ENCODE measurements at regions not wholly inside any gene's neighbourhood (a gene's known extent, or its start where the extent isn't known, plus 50 kb on each side); places are given as distances from the start of the nearest gene placed in this dataset.

GRCh38 chr1:36737038-36737555 is 254.4 kb upstream of the CSF3R start:
- Histone ChIP-seq H3K4me3 (ENCODE audit: low read length) (peak overlapping the region; percentile 51), H3K4me1 (ENCODE audit: control insufficient read depth, insufficient read depth, low read length) (peaks cover 27% of the 10 kb centered on the region), H3K9ac (ENCODE audit: extremely low read depth, low read length, poor library complexity, severe bottlenecking) (no peak overlapping the region), H3K27me3 (ENCODE audit: control insufficient read depth, insufficient read depth, low read length, poor library complexity, severe bottlenecking) (no peaks in the 10 kb centered on the region), H3K9me3 (ENCODE audit: control insufficient read depth, low read length) (peaks cover 8% of the 10 kb centered on the region), H3K36me3 (ENCODE audit: control insufficient read depth, insufficient read depth, low read length) (no peaks in the 10 kb centered on the region), H3K27ac (ENCODE audit: low read depth, low read length) (no peak overlapping the region)
- Mint-ChIP-seq H3K36me3 (ENCODE audit: low read depth) (peaks cover 8% of the 10 kb centered on the region), H3K4me3 (no peak overlapping the region), H3K27ac (peak overlapping the region; percentile 97), H3K9me3 (peaks cover 7% of the 10 kb centered on the region), H3K4me1 (peaks cover 59% of the 10 kb centered on the region), H3K27me3 (ENCODE audit: insufficient read depth) (no peaks in the 10 kb centered on the region)
- TF ChIP-seq, protein P1, sequence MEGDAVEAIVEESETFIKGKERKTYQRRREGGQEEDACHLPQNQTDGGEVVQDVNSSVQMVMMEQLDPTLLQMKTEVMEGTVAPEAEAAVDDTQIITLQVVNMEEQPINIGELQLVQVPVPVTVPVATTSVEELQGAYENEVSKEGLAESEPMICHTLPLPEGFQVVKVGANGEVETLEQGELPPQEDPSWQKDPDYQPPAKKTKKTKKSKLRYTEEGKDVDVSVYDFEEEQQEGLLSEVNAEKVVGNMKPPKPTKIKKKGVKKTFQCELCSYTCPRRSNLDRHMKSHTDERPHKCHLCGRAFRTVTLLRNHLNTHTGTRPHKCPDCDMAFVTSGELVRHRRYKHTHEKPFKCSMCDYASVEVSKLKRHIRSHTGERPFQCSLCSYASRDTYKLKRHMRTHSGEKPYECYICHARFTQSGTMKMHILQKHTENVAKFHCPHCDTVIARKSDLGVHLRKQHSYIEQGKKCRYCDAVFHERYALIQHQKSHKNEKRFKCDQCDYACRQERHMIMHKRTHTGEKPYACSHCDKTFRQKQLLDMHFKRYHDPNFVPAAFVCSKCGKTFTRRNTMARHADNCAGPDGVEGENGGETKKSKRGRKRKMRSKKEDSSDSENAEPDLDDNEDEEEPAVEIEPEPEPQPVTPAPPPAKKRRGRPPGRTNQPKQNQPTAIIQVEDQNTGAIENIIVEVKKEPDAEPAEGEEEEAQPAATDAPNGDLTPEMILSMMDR (conservative IDR thresholded peaks at IDR 0.05): no peak
- DNase-seq: peak; percentile 44
- 51 to 60% methylated on average over 5 of the region's 5 CpGs for WGBS, 2 experiments (ENCODE audit: insufficient coverage in 1 of 2, insufficient read length in 1 of 2)

- no peaks in the 10 kb centered on the region for H3K27me3 Mint-ChIP-seq (ENCODE audit: insufficient read depth)
- peaks cover 3% of the 10 kb centered on the region for H3K36me3 Mint-ChIP-seq (ENCODE audit: low read depth)
- Histone ChIP-seq H3K4me1 (ENCODE audit: control insufficient read depth, insufficient read depth, low read length) (peaks cover 33% of the 10 kb centered on the region), H3K9ac (ENCODE audit: extremely low read depth, low read length, poor library complexity, severe bottlenecking) (peak overlapping the region; percentile 28), H3K27me3 (ENCODE audit: control insufficient read depth, insufficient read depth, low read length, poor library complexity, severe bottlenecking) (no peaks in the 10 kb centered on the region), H3K9me3 (ENCODE audit: control insufficient read depth, low read length) (peaks cover 4% of the 10 kb centered on the region), H3K4me3 (ENCODE audit: low read length) (peak overlapping the region; percentile 51), H3K27ac (ENCODE audit: low read depth, low read length) (no peak overlapping the region), H3K36me3 (ENCODE audit: control insufficient read depth, insufficient read depth, low read length) (no peaks in the 10 kb centered on the region)
- H3K4me1 Mint-ChIP-seq: peaks cover 68% of the 10 kb centered on the region
- TF ChIP-seq, protein P1 (conservative IDR thresholded peaks at IDR 0.05): no peak
- 64 to 80% methylated on average over 15 to 18 of the region's 18 CpGs for WGBS, 2 experiments (ENCODE audit: insufficient coverage in 1 of 2, insufficient read length in 1 of 2)
- H3K4me3 Mint-ChIP-seq: peak overlapping the region; percentile 24
- DNase-seq: peak; percentile 86
- peaks cover 3% of the 10 kb centered on the region for H3K9me3 Mint-ChIP-seq
- peak overlapping the region; percentile 97 for H3K27ac Mint-ChIP-seq
Measured at GRCh38 chr1:36735939-36736730, 253.4 kb upstream of the CSF3R start.

- WGBS, 2 experiments (ENCODE audit: insufficient coverage in 1 of 2, insufficient read length in 1 of 2): 92 to 100% methylated on average over 1 to 4 of the region's 4 CpGs
- peaks cover 75% of the 10 kb centered on the region for H3K4me1 Mint-ChIP-seq
- H3K4me3 ChIP-seq (ENCODE audit: low read length): no peak overlapping the region
- peak; percentile 38 for DNase-seq
- H3K9ac ChIP-seq (ENCODE audit: extremely low read depth, low read length, poor library complexity, severe bottlenecking): no peak overlapping the region
- H3K27ac Mint-ChIP-seq: peak overlapping the region; percentile 97
- H3K36me3 Mint-ChIP-seq (ENCODE audit: low read depth): no peaks in the 10 kb centered on the region
- no peak overlapping the region for H3K27ac ChIP-seq (ENCODE audit: low read depth, low read length)
- H3K9me3 ChIP-seq (ENCODE audit: control insufficient read depth, low read length): no peaks in the 10 kb centered on the region
- H3K27me3 Mint-ChIP-seq (ENCODE audit: insufficient read depth): no peaks in the 10 kb centered on the region
- TF ChIP-seq, protein P1 (conservative IDR thresholded peaks at IDR 0.05): no peak
- H3K9me3 Mint-ChIP-seq: no peaks in the 10 kb centered on the region
- peak overlapping the region; percentile 24 for H3K4me3 Mint-ChIP-seq
- H3K36me3 ChIP-seq (ENCODE audit: control insufficient read depth, insufficient read depth, low read length): no peaks in the 10 kb centered on the region
- no peaks in the 10 kb centered on the region for H3K27me3 ChIP-seq (ENCODE audit: control insufficient read depth, insufficient read depth, low read length, poor library complexity, severe bottlenecking)
- H3K4me1 ChIP-seq (ENCODE audit: control insufficient read depth, insufficient read depth, low read length): peaks cover 39% of the 10 kb centered on the region
Measured at GRCh38 chr1:36735436-36735835, 252.7 kb upstream of the CSF3R start.

All from endodermal cell (in vitro differentiated cells).